Activated CD4-positive, alpha-beta T cell treated with anti-CD3 and anti-CD28 coated beads for 36 hours (primary cell): ENCODE measurements at regions not wholly inside any gene's neighbourhood (a gene's known extent, or its start where the extent isn't known, plus 50 kb on each side); places are given as distances from the start of the nearest gene placed in this dataset.
"Not testable (repeated sequence)": the region's sequence is repeated elsewhere in the genome, so short reads cannot be mapped to it uniquely, and the experiment has no call there.

ENCODE experiments used
- ATAC-seq: fragments of 200-7000 bp; cut with Tn5 transposase; one replicate; pipeline ENCODE4 v1.10.0; 2021; ENCODE audit warnings: mild to moderate bottlenecking, moderate library complexity
- CTCF ChIA-PET: fragments of 350-600 bp; sonication (Branson Sonifier 250); formaldehyde crosslinking; loops from one replicate; lab custom pipeline; 2021; ENCODE audit warnings: antibody characterized with exemption; lab: Charles Lee
- POLR2A ChIA-PET: fragments of 350-600 bp; sonication (Branson Sonifier 250); formaldehyde crosslinking; loops from one replicate; lab custom pipeline; 2021; ENCODE audit warnings: antibody characterized with exemption, inconsistent platforms; lab: Charles Lee
- DNase-seq: peaks from one replicate; pipeline ENCODE4 v3.0.0-alpha.2; 2020
- H3K27ac Mint-ChIP-seq: one replicate; pipeline ENCODE4 v1.8.0; 2021; ENCODE audit warnings: mixed read lengths
- H3K27me3 Mint-ChIP-seq: one replicate; pipeline ENCODE4 v1.8.0; 2021; ENCODE audit warnings: mixed read lengths
- H3K36me3 Mint-ChIP-seq: one replicate; pipeline ENCODE4 v1.8.0; 2021; ENCODE audit warnings: low read depth, mixed read lengths
- H3K4me1 Mint-ChIP-seq: one replicate; pipeline ENCODE4 v1.8.0; 2021; ENCODE audit warnings: mixed read lengths
- H3K4me3 Mint-ChIP-seq: one replicate; pipeline ENCODE4 v1.8.0; 2021; ENCODE audit warnings: mild to moderate bottlenecking, moderate library complexity, mixed read lengths
- H3K9me3 Mint-ChIP-seq: one replicate; pipeline ENCODE4 v1.8.0; 2021; ENCODE audit warnings: low read depth, mixed read lengths
- intact Hi-C, 2 experiments: fragments of 100-400 bp; cut with DNase I in 1 of 2; cut with micrococcal nuclease in 1 of 2; formaldehyde crosslinking; loops; one replicate each; pipeline versions ENCODE4 v1.14.2 to v1.15.1; 2022 to 2024; cut with DNase I, micrococcal nuclease

GRCh38 chr6:102981490-102982015, 1588.0 kb downstream of the GRIK2 start:
- DNase-seq: no peak
- Mint-ChIP-seq H3K36me3 (no peaks in the 10 kb centered on the region), H3K27me3 (no peaks in the 10 kb centered on the region), H3K9me3 (peaks cover 4% of the 10 kb centered on the region), H3K27ac (no peak overlapping the region), H3K4me3 (no peak overlapping the region), H3K4me1 (no peaks in the 10 kb centered on the region)
- no peak for ATAC-seq
- ChIA-PET POLR2A (no interaction called here), CTCF (no interaction called here)
- intact Hi-C loops: no loop called here

GRCh38 chr6:102980951-102981350, 1587.4 kb downstream of the GRIK2 start:
- POLR2A ChIA-PET: no interaction called here
- no peak overlapping the region for H3K4me3 Mint-ChIP-seq
- CTCF ChIA-PET: no interaction called here

GRCh38 chr6:102961902-102962301, 1568.4 kb downstream of the GRIK2 start:
- H3K4me1 Mint-ChIP-seq: no peaks in the 10 kb centered on the region
- ChIA-PET CTCF (no interaction called here), POLR2A (no interaction called here)
- ATAC-seq (no peak), DNase-seq (no peak)
- no peaks in the 10 kb centered on the region for H3K36me3 Mint-ChIP-seq
- intact Hi-C loops: no loop called here
- H3K4me3 Mint-ChIP-seq: no peak overlapping the region
- no peaks in the 10 kb centered on the region for H3K27me3 Mint-ChIP-seq
- H3K9me3 Mint-ChIP-seq: peaks cover 2% of the 10 kb centered on the region
- no peak overlapping the region for H3K27ac Mint-ChIP-seq

More at GRCh38 chr6:102980951-102981350, 1587.4 kb downstream of the GRIK2 start:
- DNase-seq (no peak), ATAC-seq (no peak)
- Mint-ChIP-seq H3K9me3 (peaks cover 4% of the 10 kb centered on the region), H3K36me3 (no peaks in the 10 kb centered on the region), H3K4me1 (no peaks in the 10 kb centered on the region), H3K27me3 (no peaks in the 10 kb centered on the region), H3K27ac (no peak overlapping the region)
- intact Hi-C loops: no loop called here

GRCh38 chr6:102950967-102951366, 1557.5 kb downstream of the GRIK2 start:
- intact Hi-C loops: no loop called here
- Mint-ChIP-seq H3K4me1 (no peaks in the 10 kb centered on the region), H3K36me3 (no peaks in the 10 kb centered on the region), H3K9me3 (no peaks in the 10 kb centered on the region), H3K4me3 (no peak overlapping the region), H3K27ac (no peak overlapping the region), H3K27me3 (no peaks in the 10 kb centered on the region)
- POLR2A ChIA-PET: no interaction called here
- CTCF ChIA-PET: no interaction called here
- no peak for DNase-seq
- no peak for ATAC-seq

- intact Hi-C loops: no loop called here
- Mint-ChIP-seq H3K36me3 (no peaks in the 10 kb centered on the region), H3K27me3 (no peaks in the 10 kb centered on the region), H3K27ac (no peak overlapping the region), H3K4me3 (no peak overlapping the region), H3K9me3 (no peaks in the 10 kb centered on the region), H3K4me1 (no peaks in the 10 kb centered on the region)
- CTCF ChIA-PET: interaction anchor here (0.7 kb wide), 1 partner anchor 29 kb away, joined by 3 read pairs; no protein-coding TSS in a partner anchor
- POLR2A ChIA-PET: no interaction called here
- ATAC-seq (no peak), DNase-seq (no peak)
These were observed 1551.0 kb downstream of the GRIK2 start for GRCh38 chr6:102944475-102944874.

GRCh38 chr6:102942206-102942605, 1548.7 kb downstream of the GRIK2 start:
- CTCF ChIA-PET: no interaction called here

GRCh38 chr6:102936959-102937358, 1543.5 kb downstream of the GRIK2 start:
- intact Hi-C loops: no loop called here
- no peaks in the 10 kb centered on the region for H3K4me1 Mint-ChIP-seq

More at GRCh38 chr6:102942206-102942605, 1548.7 kb downstream of the GRIK2 start:
- no peak overlapping the region for H3K27ac Mint-ChIP-seq
- H3K27me3 Mint-ChIP-seq: no peaks in the 10 kb centered on the region
- H3K9me3 Mint-ChIP-seq: no peaks in the 10 kb centered on the region
- no peaks in the 10 kb centered on the region for H3K36me3 Mint-ChIP-seq
- DNase-seq (no peak), ATAC-seq (no peak)
- H3K4me1 Mint-ChIP-seq: no peaks in the 10 kb centered on the region
- POLR2A ChIA-PET: no interaction called here
- H3K4me3 Mint-ChIP-seq: no peak overlapping the region
- intact Hi-C loops: no loop called here

GRCh38 chr6:102928109-102928508, 1534.6 kb downstream of the GRIK2 start:
- ATAC-seq (no peak), DNase-seq (no peak)
- Mint-ChIP-seq H3K27me3 (no peaks in the 10 kb centered on the region), H3K9me3 (no peaks in the 10 kb centered on the region), H3K4me3 (no peak overlapping the region), H3K36me3 (no peaks in the 10 kb centered on the region), H3K4me1 (no peaks in the 10 kb centered on the region), H3K27ac (no peak overlapping the region)
- POLR2A ChIA-PET: no interaction called here
- intact Hi-C loops: no loop called here
- CTCF ChIA-PET: no interaction called here

More at GRCh38 chr6:102936959-102937358, 1543.5 kb downstream of the GRIK2 start:
- no peak for ATAC-seq
- POLR2A ChIA-PET: no interaction called here
- DNase-seq: no peak
- Mint-ChIP-seq H3K4me3 (no peak overlapping the region), H3K36me3 (no peaks in the 10 kb centered on the region), H3K9me3 (no peaks in the 10 kb centered on the region), H3K27ac (no peak overlapping the region), H3K27me3 (no peaks in the 10 kb centered on the region)
- CTCF ChIA-PET: no interaction called here

GRCh38 chr6:102918161-102918560, 1524.7 kb downstream of the GRIK2 start:
- Mint-ChIP-seq H3K4me1 (no peaks in the 10 kb centered on the region), H3K9me3 (peaks cover 11% of the 10 kb centered on the region), H3K27ac (no peak overlapping the region), H3K27me3 (no peaks in the 10 kb centered on the region), H3K36me3 (no peaks in the 10 kb centered on the region), H3K4me3 (no peak overlapping the region)
- DNase-seq (no peak), ATAC-seq (no peak)
- intact Hi-C loops: no loop called here
- POLR2A ChIA-PET: no interaction called here
- CTCF ChIA-PET: no interaction called here

GRCh38 chr6:102911571-102911970, 1518.1 kb downstream of the GRIK2 start:
- DNase-seq (no peak), ATAC-seq (no peak)
- Mint-ChIP-seq H3K4me3 (no peak overlapping the region), H3K27me3 (no peaks in the 10 kb centered on the region), H3K27ac (no peak overlapping the region), H3K9me3 (peaks cover 8% of the 10 kb centered on the region), H3K4me1 (no peaks in the 10 kb centered on the region), H3K36me3 (no peaks in the 10 kb centered on the region)
- intact Hi-C loops: no loop called here
- ChIA-PET POLR2A (no interaction called here), CTCF (no interaction called here)

- not testable (repeated sequence) for H3K9me3 Mint-ChIP-seq, H3K36me3 Mint-ChIP-seq, DNase-seq
These were observed 1517.2 kb downstream of the GRIK2 start for GRCh38 chr6:102910701-102911139.

GRCh38 chr6:102907181-102907580, 1513.7 kb downstream of the GRIK2 start:
- H3K4me1 Mint-ChIP-seq: no peaks in the 10 kb centered on the region
- no peak overlapping the region for H3K27ac Mint-ChIP-seq
- intact Hi-C loops: no loop called here
- ATAC-seq (no peak), DNase-seq (no peak)
- ChIA-PET POLR2A (no interaction called here), CTCF (no interaction called here)
- peaks cover 10% of the 10 kb centered on the region for H3K9me3 Mint-ChIP-seq
- no peak overlapping the region for H3K4me3 Mint-ChIP-seq
- no peaks in the 10 kb centered on the region for H3K36me3 Mint-ChIP-seq
- no peaks in the 10 kb centered on the region for H3K27me3 Mint-ChIP-seq

More at GRCh38 chr6:102910701-102911139, 1517.2 kb downstream of the GRIK2 start:
- H3K27me3 Mint-ChIP-seq, POLR2A ChIA-PET, H3K4me3 Mint-ChIP-seq, ATAC-seq, H3K4me1 Mint-ChIP-seq, H3K27ac Mint-ChIP-seq, CTCF ChIA-PET, intact Hi-C loops: not testable (repeated sequence)
